ENCODE measurements at regions not wholly inside any gene's neighbourhood (a gene's known extent, or its start where the extent isn't known, plus 50 kb on each side); places are given as distances from the start of the nearest gene placed in this dataset.

DNA sequence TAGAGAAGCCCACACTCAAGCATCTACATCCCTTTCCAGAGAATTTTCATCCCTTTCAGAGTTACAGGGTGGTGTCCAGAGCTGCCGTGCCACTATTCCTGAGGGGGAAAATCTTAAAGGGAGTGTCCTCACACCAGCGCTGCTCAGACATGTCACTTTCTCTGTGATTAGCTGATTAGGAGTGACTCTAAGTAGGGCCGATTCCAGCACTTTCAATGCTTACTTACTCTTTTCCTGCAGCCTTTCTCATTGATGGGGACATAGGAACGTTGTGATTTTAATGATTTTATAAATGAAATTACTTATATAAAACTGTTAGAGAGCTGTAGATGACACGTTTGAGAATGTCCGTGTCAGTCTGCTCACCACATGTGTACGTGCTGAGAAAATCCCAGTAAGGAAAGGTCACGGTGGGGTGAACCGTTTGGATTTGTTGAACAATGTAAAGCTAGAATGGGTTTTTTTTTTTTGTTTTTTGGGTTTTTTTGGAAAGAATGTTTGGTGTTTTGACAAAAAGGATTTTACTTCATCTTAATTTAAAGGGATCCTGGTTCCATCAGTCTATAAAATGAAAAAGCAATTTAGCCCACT lies 56.6 kb upstream of the SPATA13 start:
- Histone ChIP-seq H3K4me3 (no peak overlapping the region), H3K36me3 (no peaks in the 10 kb centered on the region), H3K27me3 (no peaks in the 10 kb centered on the region), H3K27ac (no peak overlapping the region), H3K9me3 (no peaks in the 10 kb centered on the region), H3K4me1 (ENCODE audit: insufficient read depth) (peaks cover 3% of the 10 kb centered on the region)
- no peak for DNase-seq
- TF ChIP-seq, protein P1, sequence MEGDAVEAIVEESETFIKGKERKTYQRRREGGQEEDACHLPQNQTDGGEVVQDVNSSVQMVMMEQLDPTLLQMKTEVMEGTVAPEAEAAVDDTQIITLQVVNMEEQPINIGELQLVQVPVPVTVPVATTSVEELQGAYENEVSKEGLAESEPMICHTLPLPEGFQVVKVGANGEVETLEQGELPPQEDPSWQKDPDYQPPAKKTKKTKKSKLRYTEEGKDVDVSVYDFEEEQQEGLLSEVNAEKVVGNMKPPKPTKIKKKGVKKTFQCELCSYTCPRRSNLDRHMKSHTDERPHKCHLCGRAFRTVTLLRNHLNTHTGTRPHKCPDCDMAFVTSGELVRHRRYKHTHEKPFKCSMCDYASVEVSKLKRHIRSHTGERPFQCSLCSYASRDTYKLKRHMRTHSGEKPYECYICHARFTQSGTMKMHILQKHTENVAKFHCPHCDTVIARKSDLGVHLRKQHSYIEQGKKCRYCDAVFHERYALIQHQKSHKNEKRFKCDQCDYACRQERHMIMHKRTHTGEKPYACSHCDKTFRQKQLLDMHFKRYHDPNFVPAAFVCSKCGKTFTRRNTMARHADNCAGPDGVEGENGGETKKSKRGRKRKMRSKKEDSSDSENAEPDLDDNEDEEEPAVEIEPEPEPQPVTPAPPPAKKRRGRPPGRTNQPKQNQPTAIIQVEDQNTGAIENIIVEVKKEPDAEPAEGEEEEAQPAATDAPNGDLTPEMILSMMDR (IDR thresholded peaks at IDR 0.05): no peak
- no peak for TF ChIP-seq POLR2A (IDR thresholded peaks at IDR 0.05)
- TF ChIP-seq EP300 (IDR thresholded peaks at IDR 0.05): no peak
- WGBS, 3 donors: 77 to 87% (median 77%) methylated on average over 9 of the region's 9 CpGs
- intact Hi-C loops (cut with DNase I): no loop called here

DNA sequence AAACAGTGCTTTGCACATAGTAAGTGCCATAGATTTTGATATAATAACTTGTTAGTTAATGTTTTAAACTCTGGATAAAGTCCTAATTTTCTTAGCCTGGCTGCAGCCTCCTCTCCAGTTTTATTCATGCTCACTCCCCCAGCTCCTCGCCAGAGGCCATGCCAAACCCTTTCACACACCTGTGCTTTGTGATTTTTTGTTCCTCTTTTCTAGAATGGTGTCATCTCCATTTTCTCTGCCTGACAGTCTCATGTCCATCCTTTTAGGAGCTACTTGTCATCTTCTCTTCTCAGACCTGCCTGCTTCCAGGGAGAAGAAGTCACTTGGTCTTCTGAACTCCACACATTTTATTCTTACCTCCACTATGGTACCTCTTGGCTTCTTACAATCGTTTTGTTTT lies 55.8 kb upstream of the SPATA13 start:
- TF ChIP-seq EP300 (IDR thresholded peaks at IDR 0.05) (no peak), POLR2A (IDR thresholded peaks at IDR 0.05) (no peak)
- TF ChIP-seq, protein P1 (IDR thresholded peaks at IDR 0.05): no peak
- Histone ChIP-seq H3K36me3 (no peaks in the 10 kb centered on the region), H3K4me3 (no peak overlapping the region), H3K27ac (no peak overlapping the region), H3K9me3 (no peaks in the 10 kb centered on the region), H3K27me3 (no peaks in the 10 kb centered on the region), H3K4me1 (ENCODE audit: insufficient read depth) (peaks cover 3% of the 10 kb centered on the region)
- no peak for DNase-seq
- WGBS, 3 donors: 62 to 73% (median 72%) methylated on average over 2 of the region's 2 CpGs
- intact Hi-C loops (cut with DNase I): no loop called here

DNA sequence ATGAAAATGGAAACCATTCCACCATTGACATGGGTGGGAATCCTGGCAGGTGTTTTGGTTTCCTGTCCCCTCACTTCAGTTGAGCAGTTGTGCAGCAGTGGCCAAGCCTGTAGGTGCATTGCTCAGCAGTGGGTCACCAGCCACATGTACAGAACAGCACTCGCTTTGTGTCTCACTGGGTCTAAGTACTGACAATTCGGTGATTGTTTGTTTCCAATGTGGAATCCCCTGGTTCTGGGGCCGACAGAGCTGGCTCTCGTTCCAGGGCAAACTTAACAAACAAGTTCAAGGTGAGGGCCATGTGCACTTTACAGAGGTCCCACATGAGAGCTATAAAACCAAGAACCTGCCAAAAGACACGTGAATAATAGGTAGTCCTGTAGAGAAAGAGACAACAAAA lies 54.1 kb upstream of the SPATA13 start:
- TF ChIP-seq POLR2A (IDR thresholded peaks at IDR 0.05): no peak
- no peak for TF ChIP-seq EP300 (IDR thresholded peaks at IDR 0.05)
- 44 to 55% (median 53%) methylated on average over 5 of the region's 5 CpGs for WGBS, 3 donors
- H3K4me1 ChIP-seq (ENCODE audit: insufficient read depth): peaks cover 3% of the 10 kb centered on the region
- H3K4me3 ChIP-seq: no peak overlapping the region
- H3K36me3 ChIP-seq: no peaks in the 10 kb centered on the region
- intact Hi-C loops (cut with DNase I): no loop called here
- H3K9me3 ChIP-seq: no peaks in the 10 kb centered on the region
- no peaks in the 10 kb centered on the region for H3K27me3 ChIP-seq
- H3K27ac ChIP-seq: no peak overlapping the region
- DNase-seq: no peak

DNA sequence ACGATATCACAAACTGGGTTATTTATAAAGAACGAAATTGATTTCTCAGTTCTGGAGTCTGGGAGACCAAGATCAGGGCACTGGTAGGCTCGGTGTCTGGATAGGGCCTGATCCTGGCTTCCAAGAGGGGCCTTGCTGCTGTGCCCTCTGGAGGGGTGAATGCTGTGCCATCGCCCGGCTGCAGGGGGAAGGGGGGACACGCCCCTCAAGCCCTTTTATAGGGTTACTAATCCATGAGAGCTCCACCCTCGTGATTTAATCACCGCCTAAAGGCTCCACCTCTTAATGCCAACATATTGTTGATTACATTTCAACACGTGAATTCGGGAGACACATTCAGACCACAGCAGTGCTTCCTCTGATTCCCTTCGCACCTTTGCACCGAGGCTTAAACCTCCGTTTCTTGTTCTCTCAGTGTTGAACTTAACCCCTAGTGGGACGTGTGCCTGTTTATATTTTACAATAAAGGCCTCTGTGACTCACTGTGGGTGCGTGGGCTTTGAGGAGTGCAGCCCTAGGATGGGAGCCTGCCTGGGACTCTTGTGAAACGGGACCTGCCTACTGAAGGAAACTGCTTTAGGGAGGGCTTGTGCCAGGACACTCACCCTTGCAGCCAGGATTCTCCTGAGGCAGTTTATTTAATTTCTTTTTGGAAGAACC lies 52.4 kb upstream of the SPATA13 start:
- no peak for TF ChIP-seq EP300 (IDR thresholded peaks at IDR 0.05)
- no peak for TF ChIP-seq POLR2A (IDR thresholded peaks at IDR 0.05)
- TF ChIP-seq, protein P1 (IDR thresholded peaks at IDR 0.05): no peak
- Histone ChIP-seq H3K9me3 (no peaks in the 10 kb centered on the region), H3K27ac (no peak overlapping the region), H3K36me3 (no peaks in the 10 kb centered on the region), H3K27me3 (no peaks in the 10 kb centered on the region), H3K4me1 (ENCODE audit: insufficient read depth) (peaks cover 3% of the 10 kb centered on the region), H3K4me3 (no peak overlapping the region)
- whole genome bisulfite sequencing, 3 donors: 77 to 84% (median 80%) methylated on average over 16 of the region's 16 CpGs
- DNase-seq: no peak
- intact Hi-C loops (cut with DNase I): no loop called here

DNA sequence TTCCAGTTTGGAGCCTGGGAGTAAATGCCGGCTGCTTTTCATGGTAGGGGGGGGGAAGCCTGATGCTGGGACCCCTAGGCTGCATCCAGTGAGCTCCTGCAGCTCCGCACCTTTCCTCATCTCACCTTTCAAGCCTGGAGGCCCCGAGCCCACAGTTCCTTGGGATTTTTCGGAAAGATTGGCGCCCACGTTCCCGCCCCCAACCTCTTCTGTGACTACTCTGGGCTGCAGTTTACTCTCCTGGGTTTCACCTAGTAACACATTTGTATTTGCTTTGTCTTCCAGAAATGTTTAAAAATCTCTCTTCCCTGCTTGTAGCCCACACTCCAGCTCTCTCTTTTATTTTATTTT lies 51.9 kb upstream of the SPATA13 start:
- no peak overlapping the region for H3K4me3 ChIP-seq
- no peak for TF ChIP-seq POLR2A (IDR thresholded peaks at IDR 0.05)
- TF ChIP-seq EP300 (IDR thresholded peaks at IDR 0.05): no peak
- TF ChIP-seq, protein P1 (IDR thresholded peaks at IDR 0.05): no peak
- H3K4me1 ChIP-seq (ENCODE audit: insufficient read depth): peaks cover 3% of the 10 kb centered on the region
- no peaks in the 10 kb centered on the region for H3K9me3 ChIP-seq
- no peak for DNase-seq
- no peaks in the 10 kb centered on the region for H3K36me3 ChIP-seq
- H3K27me3 ChIP-seq: no peaks in the 10 kb centered on the region
- 94 to 95% (median 94%) methylated on average over 7 of the region's 7 CpGs for WGBS, 3 donors
- intact Hi-C loops (cut with DNase I): no loop called here
- no peak overlapping the region for H3K27ac ChIP-seq

Measured in ovary (tissue), 7 donors.